Neural progenitor cell (in vitro differentiated cells): ENCODE measurements at regions not wholly inside any gene's neighbourhood (a gene's known extent, or its start where the extent isn't known, plus 50 kb on each side); places are given as distances from the start of the nearest gene placed in this dataset.
A peak's percentile ranks its signal among the peaks of the same experiment; 100 is the strongest.

Experiments used
- DNase-seq: peaks from one replicate; pipeline ENCODE4 v3.0.0-alpha.2; 2016; ENCODE audit warnings: low spot score
- H2AFZ ChIP-seq: fragments of 200-600 bp; sonication (generic); replicated peaks from 2 replicates; pipeline ENCODE4 v1.6.1; 2016; ENCODE audit warnings: antibody characterized with exemption
- H3F3A ChIP-seq: fragments of 200-600 bp; sonication (generic); 2 replicates; pipeline ENCODE4 v1.6.1; 2016; ENCODE audit warnings: antibody characterized with exemption, low read depth
- H3K27ac ChIP-seq: fragments of 200-600 bp; sonication (generic); 2 replicates; pipeline ENCODE4 v1.5.1; 2016; ENCODE audit warnings: mild to moderate bottlenecking
- H3K27me3 ChIP-seq: fragments of 200-600 bp; sonication (generic); 2 replicates; pipeline ENCODE4 v1.6.1; 2016; ENCODE audit warnings: mild to moderate bottlenecking, moderate library complexity
- H3K36me3 ChIP-seq: fragments of 200-600 bp; sonication (generic); 2 replicates; pipeline ENCODE4 v1.5.1; 2016
- H3K4me1 ChIP-seq: fragments of 200-600 bp; sonication (generic); 2 replicates; pipeline ENCODE4 v1.6.1; 2016; ENCODE audit warnings: mixed run types
- H3K4me2 ChIP-seq: fragments of 200-600 bp; sonication (generic); 2 replicates; pipeline ENCODE4 v1.6.1; 2016
- H3K4me3 ChIP-seq: fragments of 200-600 bp; sonication (generic); 2 replicates; pipeline ENCODE4 v1.5.1; 2016
- H3K79me2 ChIP-seq: fragments of 200-600 bp; sonication (generic); 2 replicates; pipeline ENCODE4 v1.6.1; 2016; ENCODE audit warnings: low read depth
- H3K9ac ChIP-seq: fragments of 200-600 bp; sonication (generic); 2 replicates; pipeline ENCODE4 v1.6.1; 2016
- H3K9me3 ChIP-seq: fragments of 200-600 bp; sonication (generic); 2 replicates; pipeline ENCODE4 v1.5.1; 2016; ENCODE audit warnings: low read depth
- H4K20me1 ChIP-seq: fragments of 200-600 bp; sonication (generic); 2 replicates; pipeline ENCODE4 v1.6.1; 2016; ENCODE audit warnings: low read depth
- H3K27ac Mint-ChIP-seq: 3 replicates; pipeline ENCODE4 v1.8.0; 2021; ENCODE audit warnings: mixed read lengths
- H3K27me3 Mint-ChIP-seq: 2 replicates; pipeline ENCODE4 v1.8.0; 2022; ENCODE audit warnings: low read depth, mild to moderate bottlenecking, inconsistent platforms, moderate library complexity, mixed read lengths; ENCODE audit not compliant: insufficient read depth
- H3K36me3 Mint-ChIP-seq: 3 replicates; pipeline ENCODE4 v1.8.0; 2021; ENCODE audit warnings: mixed read lengths
- H3K4me1 Mint-ChIP-seq: 3 replicates; pipeline ENCODE4 v1.8.0; 2021; ENCODE audit warnings: mixed read lengths
- H3K4me3 Mint-ChIP-seq: 3 replicates; pipeline ENCODE4 v1.8.0; 2021; ENCODE audit warnings: mild to moderate bottlenecking, moderate library complexity, mixed read lengths
- H3K9me3 Mint-ChIP-seq: 3 replicates; pipeline ENCODE4 v1.8.0; 2020; ENCODE audit warnings: mixed read lengths
- CTCF ChIP-seq: fragments of 200-600 bp; sonication (generic); IDR thresholded peaks from 2 replicates; pipeline ENCODE4 v1.5.1; 2017; ENCODE audit warnings: antibody characterized with exemption, mild to moderate bottlenecking
- EZH2 ChIP-seq: fragments of 200-600 bp; sonication (generic); IDR thresholded peaks from 2 replicates; pipeline ENCODE4 v1.6.1; 2017; ENCODE audit warnings: antibody characterized with exemption, mild to moderate bottlenecking, moderate library complexity
- EZH2phosphoT487 ChIP-seq: fragments of 200-600 bp; sonication (generic); IDR thresholded peaks from 2 replicates; pipeline ENCODE4 v1.6.1; 2017; ENCODE audit warnings: antibody characterized with exemption

- no peaks in the 10 kb centered on the region for H3K27me3 Mint-ChIP-seq
- no peaks in the 10 kb centered on the region for H3K4me1 Mint-ChIP-seq
Observed at GRCh38 chr10:36899652-36900051, 225.7 kb upstream of the ANKRD30A start.

GRCh38 chr10:36888925-36889573 is 236.3 kb upstream of the ANKRD30A start:
- no peaks in the 10 kb centered on the region for H3K36me3 Mint-ChIP-seq
- Histone ChIP-seq H2AFZ (no peak overlapping the region), H3K79me2 (no peaks in the 10 kb centered on the region), H3K27ac (no peak overlapping the region), H3K27me3 (no peaks in the 10 kb centered on the region), H4K20me1 (no peaks in the 10 kb centered on the region), H3K4me2 (no peak overlapping the region), H3K9me3 (no peaks in the 10 kb centered on the region), H3K9ac (no peak overlapping the region), H3K4me3 (no peak overlapping the region), H3F3A (no peaks in the 10 kb centered on the region), H3K36me3 (no peaks in the 10 kb centered on the region), H3K4me1 (no peaks in the 10 kb centered on the region)
- H3K4me1 Mint-ChIP-seq: no peaks in the 10 kb centered on the region
- no peaks in the 10 kb centered on the region for H3K9me3 Mint-ChIP-seq
- peak; percentile 65 for DNase-seq
- TF ChIP-seq EZH2 (no peak), CTCF (peak; percentile 83)
- H3K27ac Mint-ChIP-seq: no peak overlapping the region
- peaks cover 2% of the 10 kb centered on the region for H3K27me3 Mint-ChIP-seq
- no peak overlapping the region for H3K4me3 Mint-ChIP-seq

More at GRCh38 chr10:36899652-36900051, 225.7 kb upstream of the ANKRD30A start:
- H3K36me3 ChIP-seq: no peaks in the 10 kb centered on the region
- no peaks in the 10 kb centered on the region for H3K27me3 ChIP-seq
- Mint-ChIP-seq H3K4me3 (no peak overlapping the region), H3K36me3 (no peaks in the 10 kb centered on the region), H3K27ac (no peak overlapping the region), H3K9me3 (peaks cover 26% of the 10 kb centered on the region)
- H3K9ac ChIP-seq: no peak overlapping the region
- H4K20me1 ChIP-seq: no peaks in the 10 kb centered on the region
- H3K4me3 ChIP-seq: no peak overlapping the region
- no peak overlapping the region for H2AFZ ChIP-seq
- no peaks in the 10 kb centered on the region for H3K9me3 ChIP-seq
- H3K4me1 ChIP-seq: no peaks in the 10 kb centered on the region
- no peak overlapping the region for H3K27ac ChIP-seq
- no peak for TF ChIP-seq EZH2phosphoT487
- DNase-seq: no peak
- no peak overlapping the region for H3K4me2 ChIP-seq
- H3K79me2 ChIP-seq: no peaks in the 10 kb centered on the region
- no peaks in the 10 kb centered on the region for H3F3A ChIP-seq

GRCh38 chr10:36886303-36886891 is 239.0 kb upstream of the ANKRD30A start:
- H3K9me3 Mint-ChIP-seq: no peaks in the 10 kb centered on the region
- H3K27me3 Mint-ChIP-seq: no peaks in the 10 kb centered on the region
- H3F3A ChIP-seq: no peaks in the 10 kb centered on the region
- H3K79me2 ChIP-seq: no peaks in the 10 kb centered on the region
- TF ChIP-seq EZH2phosphoT487: no peak
- TF ChIP-seq EZH2: no peak
- no peak for TF ChIP-seq CTCF
- no peak overlapping the region for H3K9ac ChIP-seq
- no peaks in the 10 kb centered on the region for H3K4me1 ChIP-seq
- H3K27ac Mint-ChIP-seq: no peak overlapping the region
- no peak overlapping the region for H3K4me2 ChIP-seq
- H2AFZ ChIP-seq: no peak overlapping the region
- no peak overlapping the region for H3K4me3 ChIP-seq
- H4K20me1 ChIP-seq: no peaks in the 10 kb centered on the region
- no peaks in the 10 kb centered on the region for H3K9me3 ChIP-seq
- H3K36me3 Mint-ChIP-seq: no peaks in the 10 kb centered on the region
- H3K4me3 Mint-ChIP-seq: no peak overlapping the region
- H3K27ac ChIP-seq: no peak overlapping the region
- no peaks in the 10 kb centered on the region for H3K27me3 ChIP-seq
- H3K36me3 ChIP-seq: no peaks in the 10 kb centered on the region
- no peak for DNase-seq
- H3K4me1 Mint-ChIP-seq: no peaks in the 10 kb centered on the region

- no peaks in the 10 kb centered on the region for H3K79me2 ChIP-seq
- no peaks in the 10 kb centered on the region for H3K4me1 ChIP-seq
- H3K4me2 ChIP-seq: no peak overlapping the region
- no peak overlapping the region for H3K4me3 Mint-ChIP-seq
- no peak overlapping the region for H2AFZ ChIP-seq
- H3K27ac ChIP-seq: no peak overlapping the region
- DNase-seq: no peak
- no peaks in the 10 kb centered on the region for H3K36me3 Mint-ChIP-seq
- no peaks in the 10 kb centered on the region for H3K9me3 Mint-ChIP-seq
- no peak overlapping the region for H3K4me3 ChIP-seq
- no peaks in the 10 kb centered on the region for H3K27me3 ChIP-seq
- H4K20me1 ChIP-seq: no peaks in the 10 kb centered on the region
- TF ChIP-seq EZH2: no peak
- TF ChIP-seq EZH2phosphoT487: no peak
- TF ChIP-seq CTCF: no peak
- no peak overlapping the region for H3K9ac ChIP-seq
- no peaks in the 10 kb centered on the region for H3K27me3 Mint-ChIP-seq
- H3K9me3 ChIP-seq: no peaks in the 10 kb centered on the region
- no peak overlapping the region for H3K27ac Mint-ChIP-seq
- no peaks in the 10 kb centered on the region for H3K36me3 ChIP-seq
- no peaks in the 10 kb centered on the region for H3F3A ChIP-seq
- H3K4me1 Mint-ChIP-seq: no peaks in the 10 kb centered on the region
Observed at GRCh38 chr10:36885746-36886145, 239.7 kb upstream of the ANKRD30A start.
